ENCODE measurements at regions not wholly inside any gene's neighbourhood (a gene's known extent, or its start where the extent isn't known, plus 50 kb on each side); places are given as distances from the start of the nearest gene placed in this dataset.
"Not testable (repeated sequence)": the region's sequence is repeated elsewhere in the genome, so short reads cannot be mapped to it uniquely, and the experiment has no call there.

- Mint-ChIP-seq H3K36me3 (no peaks in the 10 kb centered on the region), H3K9me3 (peaks cover 0 to 2% (median 0%) of the 10 kb centered on the region in 7 donors), H3K4me1 (no peaks in the 10 kb centered on the region), H3K27me3 (ENCODE audit: low read depth in 3 of 3) (peaks cover 1 to 12% (median 2%) of the 10 kb centered on the region in 3 donors), H3K4me3 (no peak overlapping the region), H3K27ac (no peak overlapping the region)
- no peak overlapping the region for H3K4me2 ChIP-seq (replicated peaks; ENCODE audit: extremely low read depth, low read length, poor library complexity, severe bottlenecking)
- no peaks in the 10 kb centered on the region for H3K4me1 ChIP-seq (ENCODE audit: control insufficient read depth in 1 of 2, insufficient read depth in 2 of 2, low read length in 2 of 2)
- H3K27me3 ChIP-seq (ENCODE audit: control insufficient read depth in 2 of 2, insufficient read depth in 2 of 2, low read length in 2 of 2), result peaks cover 0 to 2% of the 10 kb centered on the region in 2 donors
- H3K27ac ChIP-seq (ENCODE audit: low read depth in 1 of 2, low read length in 2 of 2), result no peak overlapping the region
- no CpG with 5 or more reads among the region's 3 CpGs for WGBS (ENCODE audit: insufficient coverage)
- H4K20me1 ChIP-seq (ENCODE audit: insufficient read depth, low read length), result no peaks in the 10 kb centered on the region
- H3K79me2 ChIP-seq (ENCODE audit: insufficient read depth, low read length), result no peaks in the 10 kb centered on the region
- H2AFZ ChIP-seq (ENCODE audit: insufficient read depth, low read depth, low read length, poor library complexity, severe bottlenecking), result no peak overlapping the region
- H3K36me3 ChIP-seq (replicated peaks in 1 of 2; ENCODE audit: control insufficient read depth in 1 of 2, insufficient read depth in 2 of 2, low read length in 2 of 2), result no peaks in the 10 kb centered on the region
- TF ChIP-seq CTCF (IDR thresholded peaks at IDR 0.05), result no peak
- no peak overlapping the region for H3K4me3 ChIP-seq (replicated peaks in 1 of 3; ENCODE audit: low read depth in 2 of 3, low read length in 3 of 3)
- H3K9me3 ChIP-seq (replicated peaks in 1 of 2; ENCODE audit: control insufficient read depth in 1 of 2, insufficient read depth in 1 of 2, low read length in 2 of 2), result no peaks in the 10 kb centered on the region
- intact Hi-C loops (cut with micrococcal nuclease), result no loop called here
- no peak overlapping the region for H3K9ac ChIP-seq (ENCODE audit: insufficient read depth, low read length, poor library complexity, severe bottlenecking)
- DNase-seq, result no peak
Measured at GRCh38 chrX:101744085-101744484, 84.4 kb upstream of the ARMCX2 start.

GRCh38 chrX:101740642-101741041 lies 81.0 kb upstream of the ARMCX2 start:
- Histone ChIP-seq H3K79me2 (ENCODE audit: insufficient read depth, low read length) (no peaks in the 10 kb centered on the region), H4K20me1 (ENCODE audit: insufficient read depth, low read length) (no peaks in the 10 kb centered on the region), H2AFZ (ENCODE audit: insufficient read depth, low read depth, low read length, poor library complexity, severe bottlenecking) (no peak overlapping the region), H3K4me1 (ENCODE audit: control insufficient read depth in 1 of 2, insufficient read depth in 2 of 2, low read length in 2 of 2) (no peaks in the 10 kb centered on the region), H3K27ac (ENCODE audit: low read depth in 1 of 2, low read length in 2 of 2) (no peak overlapping the region), H3K9me3 (replicated peaks in 1 of 2; ENCODE audit: control insufficient read depth in 1 of 2, insufficient read depth in 1 of 2, low read length in 2 of 2) (no peaks in the 10 kb centered on the region), H3K4me3 (replicated peaks in 1 of 3; ENCODE audit: low read depth in 2 of 3, low read length in 3 of 3) (no peak overlapping the region), H3K4me2 (replicated peaks; ENCODE audit: extremely low read depth, low read length, poor library complexity, severe bottlenecking) (no peak overlapping the region), H3K36me3 (replicated peaks in 1 of 2; ENCODE audit: control insufficient read depth in 1 of 2, insufficient read depth in 2 of 2, low read length in 2 of 2) (no peaks in the 10 kb centered on the region), H3K27me3 (ENCODE audit: control insufficient read depth in 2 of 2, insufficient read depth in 2 of 2, low read length in 2 of 2) (peaks cover 0 to 2% of the 10 kb centered on the region in 2 donors), H3K9ac (ENCODE audit: insufficient read depth, low read length, poor library complexity, severe bottlenecking) (no peak overlapping the region)
- no CpG with 5 or more reads among the region's 2 CpGs for WGBS (ENCODE audit: insufficient coverage)
- Mint-ChIP-seq H3K27ac (no peak overlapping the region), H3K27me3 (ENCODE audit: low read depth in 3 of 3) (peaks cover 0 to 13% (median 1%) of the 10 kb centered on the region in 3 donors), H3K36me3 (no peaks in the 10 kb centered on the region), H3K9me3 (peaks cover 0 to 5% (median 2%) of the 10 kb centered on the region in 7 donors), H3K4me1 (no peaks in the 10 kb centered on the region), H3K4me3 (no peak overlapping the region)
- intact Hi-C loops (cut with micrococcal nuclease), result no loop called here
- TF ChIP-seq CTCF (IDR thresholded peaks at IDR 0.05), result no peak
- no peak for DNase-seq

GRCh38 chrX:101738867-101739266 lies 79.2 kb upstream of the ARMCX2 start:
- H3K27me3 ChIP-seq (ENCODE audit: control insufficient read depth in 2 of 2, insufficient read depth in 2 of 2, low read length in 2 of 2); H3K9me3 ChIP-seq (replicated peaks in 1 of 2; ENCODE audit: control insufficient read depth in 1 of 2, insufficient read depth in 1 of 2, low read length in 2 of 2); H3K4me2 ChIP-seq (replicated peaks; ENCODE audit: extremely low read depth, low read length, poor library complexity, severe bottlenecking); H3K27ac ChIP-seq (ENCODE audit: low read depth in 1 of 2, low read length in 2 of 2); H3K9ac ChIP-seq (ENCODE audit: insufficient read depth, low read length, poor library complexity, severe bottlenecking); H3K4me3 ChIP-seq (replicated peaks in 1 of 3; ENCODE audit: low read depth in 2 of 3, low read length in 3 of 3); H3K4me1 Mint-ChIP-seq; H3K27ac Mint-ChIP-seq; H3K27me3 Mint-ChIP-seq (ENCODE audit: low read depth in 3 of 3); H3K4me3 Mint-ChIP-seq; H3K4me1 ChIP-seq (ENCODE audit: control insufficient read depth in 1 of 2, insufficient read depth in 2 of 2, low read length in 2 of 2); H3K36me3 ChIP-seq (replicated peaks in 1 of 2; ENCODE audit: control insufficient read depth in 1 of 2, insufficient read depth in 2 of 2, low read length in 2 of 2); intact Hi-C loops (cut with micrococcal nuclease); H3K36me3 Mint-ChIP-seq; DNase-seq; H3K79me2 ChIP-seq (ENCODE audit: insufficient read depth, low read length); H4K20me1 ChIP-seq (ENCODE audit: insufficient read depth, low read length); H2AFZ ChIP-seq (ENCODE audit: insufficient read depth, low read depth, low read length, poor library complexity, severe bottlenecking); H3K9me3 Mint-ChIP-seq: not testable (repeated sequence)
- WGBS (ENCODE audit: insufficient coverage), result 98% methylated on average over 6 of the region's 24 CpGs
